Endodermal cell (in vitro differentiated cells): ENCODE measurements at regions not wholly inside any gene's neighbourhood (a gene's known extent, or its start where the extent isn't known, plus 50 kb on each side); places are given as distances from the start of the nearest gene placed in this dataset.

Experiments
- DNase-seq: peaks from one replicate; pipeline ENCODE4 v3.0.0-alpha.2; 2017
- H3K27ac ChIP-seq: 2 replicates; pipeline ENCODE4 v1.5.1; 2013; ENCODE audit warnings: mild to moderate bottlenecking, low read depth, low read length, moderate library complexity
- H3K27me3 ChIP-seq: 2 replicates; pipeline ENCODE4 v1.6.1; 2013; ENCODE audit warnings: mild to moderate bottlenecking, low read length, moderate library complexity; ENCODE audit not compliant: insufficient read depth, control insufficient read depth, poor library complexity, severe bottlenecking
- H3K36me3 ChIP-seq: 2 replicates; pipeline ENCODE4 v1.7.0; 2013; ENCODE audit warnings: mild to moderate bottlenecking, low read length, moderate library complexity; ENCODE audit not compliant: control insufficient read depth, insufficient read depth
- H3K4me1 ChIP-seq: one replicate; pipeline ENCODE4 v1.7.0; 2013; ENCODE audit warnings: low read length; ENCODE audit not compliant: control insufficient read depth, insufficient read depth
- H3K4me3 ChIP-seq: 2 replicates; pipeline ENCODE4 v1.5.1; 2013; ENCODE audit warnings: mild to moderate bottlenecking, low read length, moderate library complexity
- H3K9ac ChIP-seq: 2 replicates; pipeline ENCODE4 v1.6.1; 2013; ENCODE audit warnings: mild to moderate bottlenecking, low read length, moderate library complexity; ENCODE audit not compliant: poor library complexity, severe bottlenecking; ENCODE audit errors: extremely low read depth
- H3K9me3 ChIP-seq: 2 replicates; pipeline ENCODE4 v1.6.1; 2013; ENCODE audit warnings: mild to moderate bottlenecking, low read length, moderate library complexity; ENCODE audit not compliant: control insufficient read depth
- H3K27ac Mint-ChIP-seq: 2 replicates; pipeline ENCODE4 v1.8.0; 2020; ENCODE audit warnings: mixed read lengths
- H3K27me3 Mint-ChIP-seq: 2 replicates; pipeline ENCODE4 v1.8.0; 2021; ENCODE audit warnings: mild to moderate bottlenecking, mixed read lengths; ENCODE audit not compliant: insufficient read depth
- H3K36me3 Mint-ChIP-seq: 2 replicates; pipeline ENCODE4 v1.8.0; 2020; ENCODE audit warnings: low read depth, mixed read lengths
- H3K4me1 Mint-ChIP-seq: 2 replicates; pipeline ENCODE4 v1.8.0; 2020; ENCODE audit warnings: mixed read lengths
- H3K4me3 Mint-ChIP-seq: 2 replicates; pipeline ENCODE4 v1.8.0; 2020; ENCODE audit warnings: mild to moderate bottlenecking, moderate library complexity, mixed read lengths
- H3K9me3 Mint-ChIP-seq: 2 replicates; pipeline ENCODE4 v1.8.0; 2020; ENCODE audit warnings: mild to moderate bottlenecking, mixed read lengths
- CTCF ChIP-seq: fragments of 200-600 bp; sonication (generic); conservative IDR thresholded peaks from 2 replicates; pipeline ENCODE4 v1.5.0; 2021; ENCODE audit warnings: antibody characterized with exemption, mild to moderate bottlenecking
- WGBS, 2 experiments: methylation state at CpG; one replicate each; pipeline versions ENCODE4 v1.1.5 to v1.1.7; 2013; ENCODE audit warnings: missing lambda C conversion rate in 2 of 2, mixed read lengths in 1 of 2; ENCODE audit not compliant: insufficient coverage in 1 of 2, insufficient read length in 1 of 2; 5-methylcytosine and 5-hydroxymethylcytosine counted together

- no peaks in the 10 kb centered on the region for H3K4me1 ChIP-seq
- H3K27ac Mint-ChIP-seq = no peak overlapping the region
- H3K36me3 ChIP-seq = no peaks in the 10 kb centered on the region
- TF ChIP-seq CTCF = no peak
- peaks cover 9% of the 10 kb centered on the region for H3K27me3 ChIP-seq
- peaks cover 4% of the 10 kb centered on the region for H3K4me1 Mint-ChIP-seq
- 82 to 84% methylated on average over 3 to 4 of the region's 4 CpGs for WGBS, 2 experiments
- H3K4me3 ChIP-seq = no peak overlapping the region
- H3K9me3 Mint-ChIP-seq = no peaks in the 10 kb centered on the region
- H3K4me3 Mint-ChIP-seq = no peak overlapping the region
- H3K27me3 Mint-ChIP-seq = peaks cover 10% of the 10 kb centered on the region
- no peak overlapping the region for H3K27ac ChIP-seq
- H3K9ac ChIP-seq = no peak overlapping the region
- H3K9me3 ChIP-seq = no peaks in the 10 kb centered on the region
- no peak for DNase-seq
- no peaks in the 10 kb centered on the region for H3K36me3 Mint-ChIP-seq
These were observed 74.1 kb upstream of the UQCRFS1 start for GRCh38 chr19:29287061-29287460.

GRCh38 chr19:29288256-29288655 lies 75.3 kb upstream of the UQCRFS1 start:
- Mint-ChIP-seq H3K4me3 (no peak overlapping the region), H3K9me3 (no peaks in the 10 kb centered on the region), H3K36me3 (no peaks in the 10 kb centered on the region), H3K27ac (no peak overlapping the region), H3K4me1 (peaks cover 4% of the 10 kb centered on the region), H3K27me3 (peaks cover 6% of the 10 kb centered on the region)
- no peak for TF ChIP-seq CTCF
- Histone ChIP-seq H3K9ac (no peak overlapping the region), H3K27me3 (peaks cover 8% of the 10 kb centered on the region), H3K4me1 (no peaks in the 10 kb centered on the region), H3K27ac (no peak overlapping the region), H3K4me3 (no peak overlapping the region), H3K36me3 (no peaks in the 10 kb centered on the region), H3K9me3 (no peaks in the 10 kb centered on the region)
- WGBS, 2 experiments = 86 to 90% methylated on average over 4 of the region's 4 CpGs
- DNase-seq = no peak

GRCh38 chr19:29289020-29289419 lies 76.1 kb upstream of the UQCRFS1 start:
- no peak for DNase-seq
- H3K4me1 ChIP-seq = no peaks in the 10 kb centered on the region
- Mint-ChIP-seq H3K36me3 (no peaks in the 10 kb centered on the region), H3K4me3 (no peak overlapping the region), H3K27me3 (no peaks in the 10 kb centered on the region), H3K9me3 (no peaks in the 10 kb centered on the region), H3K4me1 (peaks cover 4% of the 10 kb centered on the region), H3K27ac (no peak overlapping the region)
- H3K9me3 ChIP-seq = no peaks in the 10 kb centered on the region
- H3K27me3 ChIP-seq = peaks cover under 1% of the 10 kb centered on the region
- no peak for TF ChIP-seq CTCF
- WGBS, 2 experiments = 90% methylated on average over 2 of the region's 2 CpGs; no CpG with 5 or more reads in 1 of the 2 experiments
- H3K9ac ChIP-seq = no peak overlapping the region
- no peak overlapping the region for H3K27ac ChIP-seq
- H3K36me3 ChIP-seq = no peaks in the 10 kb centered on the region
- H3K4me3 ChIP-seq = no peak overlapping the region
